Ascending aorta (tissue), 2 donors: ENCODE measurements at regions not wholly inside any gene's neighbourhood (a gene's known extent, or its start where the extent isn't known, plus 50 kb on each side); places are given as distances from the start of the nearest gene placed in this dataset.
"Not testable (repeated sequence)": the region's sequence is repeated elsewhere in the genome, so short reads cannot be mapped to it uniquely, and the experiment has no call there.

Source experiments
- DNase-seq, 2 donors: peaks; one replicate each; pipeline ENCODE4 v3.0.0-alpha.2; 2019; ENCODE audit warnings: low spot score in 2 of 2
- H3K27ac ChIP-seq, 2 donors: fragments of 200-600 bp; sonication (generic); one replicate each; pipeline ENCODE4 v1.5.1; 2016 to 2017; ENCODE audit warnings: mild to moderate bottlenecking in 1 of 2
- H3K27me3 ChIP-seq: fragments of 200-600 bp; sonication (generic); one replicate; pipeline ENCODE4 v1.5.1; 2017
- H3K36me3 ChIP-seq, 2 donors: fragments of 200-600 bp; sonication (generic); one replicate each; pipeline ENCODE4 v1.5.1; 2016
- H3K4me1 ChIP-seq, 2 donors: fragments of 200-600 bp; sonication (generic); one replicate each; pipeline ENCODE4 v1.5.1; 2016 to 2017; ENCODE audit warnings: mild to moderate bottlenecking in 1 of 2
- H3K4me3 ChIP-seq, 2 donors: fragments of 200-600 bp; sonication (generic); one replicate each; pipeline ENCODE4 v1.5.1; 2016 to 2017; ENCODE audit warnings: mild to moderate bottlenecking in 1 of 2
- H3K9me3 ChIP-seq, 2 donors: fragments of 200-600 bp; sonication (generic); one replicate each; pipeline ENCODE4 v1.5.1; 2016
- intact Hi-C: fragments of 100-400 bp; cut with DNase I; formaldehyde crosslinking; loops from one replicate; pipeline ENCODE4 v1.15.1; 2023
- TF ChIP-seq, protein P1 (sequence below), 3 experiments: fragments of 200-600 bp in 2 of 3; fragments of 450-650 bp in 1 of 3; sonication (generic) in 2 of 3; IDR thresholded peaks; one replicate each; pipeline ENCODE4 v1.5.1; 2016 to 2019; ENCODE audit warnings: antibody characterized with exemption in 3 of 3, mild to moderate bottlenecking in 1 of 3, moderate library complexity in 1 of 3

- intact Hi-C loops, H3K36me3 ChIP-seq, H3K27ac ChIP-seq: not testable (repeated sequence)
Measured at GRCh38 chr2:89985650-89986049, 1294.2 kb downstream of the RPIA start.

GRCh38 chr2:89986532-89986931 is 1295.1 kb downstream of the RPIA start:
- H3K4me3 ChIP-seq, H3K36me3 ChIP-seq, intact Hi-C loops, H3K27me3 ChIP-seq, DNase-seq, H3K9me3 ChIP-seq, H3K27ac ChIP-seq, H3K4me1 ChIP-seq: not testable (repeated sequence)

More at GRCh38 chr2:89985650-89986049, 1294.2 kb downstream of the RPIA start:
- H3K27me3 ChIP-seq, H3K9me3 ChIP-seq, DNase-seq, H3K4me1 ChIP-seq, H3K4me3 ChIP-seq: not testable (repeated sequence)

GRCh38 chr2:89996779-89997178 is 1305.3 kb downstream of the RPIA start:
- H3K4me1 ChIP-seq, DNase-seq, intact Hi-C loops, H3K27me3 ChIP-seq, H3K36me3 ChIP-seq, H3K4me3 ChIP-seq, H3K27ac ChIP-seq, H3K9me3 ChIP-seq: not testable (repeated sequence)

DNA sequence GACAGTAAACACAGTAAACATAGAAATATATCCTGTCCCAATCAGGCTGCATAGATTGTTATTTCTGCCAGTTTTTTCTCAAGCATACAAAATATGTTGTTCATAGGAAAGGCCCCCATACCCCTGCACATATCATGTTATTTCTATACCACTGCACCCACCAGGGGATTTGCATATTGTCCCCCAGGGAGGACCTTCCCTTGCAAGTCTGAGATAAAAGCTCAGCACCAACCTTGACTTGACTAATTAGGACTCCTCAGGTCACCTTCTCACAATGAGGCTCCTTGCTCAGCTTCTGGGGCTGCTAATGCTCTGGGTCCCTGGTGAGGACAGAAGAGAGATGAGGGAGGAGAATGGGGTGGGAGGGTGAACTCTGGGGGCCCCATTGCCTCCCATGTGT is 1313.1 kb downstream of the RPIA start:
- H3K27ac ChIP-seq, H3K9me3 ChIP-seq, intact Hi-C loops, DNase-seq, H3K4me3 ChIP-seq, H3K4me1 ChIP-seq, H3K36me3 ChIP-seq, H3K27me3 ChIP-seq: not testable (repeated sequence)

GRCh38 chr2:90010442-90011100 is 1319.1 kb downstream of the RPIA start:
- H3K27ac ChIP-seq, H3K9me3 ChIP-seq, H3K27me3 ChIP-seq, H3K36me3 ChIP-seq, DNase-seq, H3K4me1 ChIP-seq, H3K4me3 ChIP-seq, intact Hi-C loops: not testable (repeated sequence)

- H3K27ac ChIP-seq, H3K4me3 ChIP-seq, H3K36me3 ChIP-seq, DNase-seq, H3K9me3 ChIP-seq, intact Hi-C loops, H3K4me1 ChIP-seq, H3K27me3 ChIP-seq: not testable (repeated sequence)
Measured at GRCh38 chr2:90011101-90011443, 1319.6 kb downstream of the RPIA start.

- DNase-seq, H3K4me1 ChIP-seq, H3K9me3 ChIP-seq, H3K36me3 ChIP-seq, H3K27me3 ChIP-seq, intact Hi-C loops, H3K27ac ChIP-seq, H3K4me3 ChIP-seq: not testable (repeated sequence)
Measured at GRCh38 chr2:90019908-90020307, 1328.4 kb downstream of the RPIA start.

GRCh38 chr2:90021234-90021633 is 1329.8 kb downstream of the RPIA start:
- H3K4me3 ChIP-seq, H3K27me3 ChIP-seq, H3K4me1 ChIP-seq, DNase-seq, H3K9me3 ChIP-seq, intact Hi-C loops, H3K36me3 ChIP-seq, H3K27ac ChIP-seq: not testable (repeated sequence)

- TF ChIP-seq, protein P1, sequence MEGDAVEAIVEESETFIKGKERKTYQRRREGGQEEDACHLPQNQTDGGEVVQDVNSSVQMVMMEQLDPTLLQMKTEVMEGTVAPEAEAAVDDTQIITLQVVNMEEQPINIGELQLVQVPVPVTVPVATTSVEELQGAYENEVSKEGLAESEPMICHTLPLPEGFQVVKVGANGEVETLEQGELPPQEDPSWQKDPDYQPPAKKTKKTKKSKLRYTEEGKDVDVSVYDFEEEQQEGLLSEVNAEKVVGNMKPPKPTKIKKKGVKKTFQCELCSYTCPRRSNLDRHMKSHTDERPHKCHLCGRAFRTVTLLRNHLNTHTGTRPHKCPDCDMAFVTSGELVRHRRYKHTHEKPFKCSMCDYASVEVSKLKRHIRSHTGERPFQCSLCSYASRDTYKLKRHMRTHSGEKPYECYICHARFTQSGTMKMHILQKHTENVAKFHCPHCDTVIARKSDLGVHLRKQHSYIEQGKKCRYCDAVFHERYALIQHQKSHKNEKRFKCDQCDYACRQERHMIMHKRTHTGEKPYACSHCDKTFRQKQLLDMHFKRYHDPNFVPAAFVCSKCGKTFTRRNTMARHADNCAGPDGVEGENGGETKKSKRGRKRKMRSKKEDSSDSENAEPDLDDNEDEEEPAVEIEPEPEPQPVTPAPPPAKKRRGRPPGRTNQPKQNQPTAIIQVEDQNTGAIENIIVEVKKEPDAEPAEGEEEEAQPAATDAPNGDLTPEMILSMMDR (IDR thresholded peaks at IDR 0.05), result peak in 1 of 3 experiments; percentile 35
- H3K27ac ChIP-seq, intact Hi-C loops, H3K27me3 ChIP-seq, H3K9me3 ChIP-seq, H3K36me3 ChIP-seq, H3K4me1 ChIP-seq, H3K4me3 ChIP-seq, DNase-seq: not testable (repeated sequence)
Measured at GRCh38 chr2:90027231-90027643, 1335.8 kb downstream of the RPIA start.

DNA sequence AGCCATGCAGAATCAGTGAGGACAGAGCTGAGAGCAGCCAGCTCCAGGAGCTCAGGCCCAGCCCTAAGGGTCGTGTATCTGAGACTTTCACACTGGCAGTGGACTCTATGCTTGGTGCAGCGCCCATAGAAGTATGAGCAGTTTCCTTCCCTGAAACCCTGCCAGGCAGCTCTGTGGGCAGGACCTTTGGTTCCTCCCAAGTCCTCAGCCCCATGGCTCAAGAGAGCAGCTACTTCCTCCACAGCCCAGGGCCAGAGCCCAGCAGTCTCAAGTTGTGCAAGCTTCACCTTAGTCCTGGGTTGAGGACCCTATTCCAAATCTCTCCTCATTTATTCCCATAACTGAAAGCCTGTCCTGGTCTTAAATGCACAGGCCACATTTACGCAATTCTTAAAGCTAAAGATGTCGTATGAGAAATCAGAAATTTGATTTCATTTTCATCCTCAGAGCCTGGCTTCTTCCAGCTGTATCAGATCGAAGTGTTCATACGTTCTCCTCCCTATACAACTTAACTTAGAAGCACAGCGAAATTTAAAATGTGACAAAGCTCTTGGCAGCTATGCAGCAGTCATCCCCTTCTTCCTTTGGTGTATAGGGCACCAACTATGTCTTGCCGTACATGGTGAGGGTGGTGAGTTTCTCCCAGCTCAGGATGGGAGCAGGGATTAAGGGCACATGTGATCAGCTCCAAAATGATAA is 1337.1 kb downstream of the RPIA start:
- H3K9me3 ChIP-seq, intact Hi-C loops, H3K27ac ChIP-seq, H3K4me3 ChIP-seq, H3K27me3 ChIP-seq, H3K4me1 ChIP-seq, DNase-seq, H3K36me3 ChIP-seq: not testable (repeated sequence)

- H3K9me3 ChIP-seq, H3K27ac ChIP-seq, H3K36me3 ChIP-seq, DNase-seq, H3K4me3 ChIP-seq, H3K27me3 ChIP-seq, H3K4me1 ChIP-seq, intact Hi-C loops: not testable (repeated sequence)
Measured at GRCh38 chr2:90029080-90029428, 1337.6 kb downstream of the RPIA start.

DNA sequence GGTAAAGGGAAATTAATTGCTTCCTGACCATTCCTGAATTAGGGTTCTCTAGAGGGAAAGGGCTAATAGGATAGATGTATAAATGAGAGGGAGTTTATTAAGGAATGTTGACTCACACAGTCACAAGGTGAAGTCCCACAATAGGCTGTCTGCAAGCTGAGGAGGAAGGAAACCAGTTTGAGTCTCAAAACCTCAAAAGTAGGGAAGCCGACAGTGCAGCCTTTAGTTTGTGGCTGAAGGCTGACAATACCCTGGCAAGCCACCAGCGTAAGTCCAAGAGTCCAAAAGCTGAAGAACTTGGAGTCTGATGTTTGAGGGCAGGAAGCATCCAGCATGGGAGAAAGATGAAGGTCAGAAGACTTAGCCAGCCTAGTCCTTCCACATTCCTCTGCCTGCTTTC is 1340.8 kb downstream of the RPIA start:
- H3K27ac ChIP-seq, intact Hi-C loops, H3K36me3 ChIP-seq, H3K9me3 ChIP-seq, H3K4me3 ChIP-seq, H3K27me3 ChIP-seq, DNase-seq, H3K4me1 ChIP-seq: not testable (repeated sequence)

- DNase-seq, H3K27ac ChIP-seq, H3K27me3 ChIP-seq, H3K4me1 ChIP-seq, H3K36me3 ChIP-seq, intact Hi-C loops, H3K4me3 ChIP-seq, H3K9me3 ChIP-seq: not testable (repeated sequence)
Measured at GRCh38 chr2:90036335-90036734, 1344.9 kb downstream of the RPIA start.

GRCh38 chr2:90039093-90039492 is 1347.6 kb downstream of the RPIA start:
- intact Hi-C loops, H3K27me3 ChIP-seq, DNase-seq, H3K4me1 ChIP-seq, H3K4me3 ChIP-seq, H3K27ac ChIP-seq, H3K9me3 ChIP-seq, H3K36me3 ChIP-seq: not testable (repeated sequence)
